H1 (cell line): ENCODE measurements at regions not wholly inside any gene's neighbourhood (a gene's known extent, or its start where the extent isn't known, plus 50 kb on each side); places are given as distances from the start of the nearest gene placed in this dataset.

ENCODE experiments used
- CTCF ChIA-PET: fragments of 300-600 bp; sonication (Branson Sonifier 250); formaldehyde crosslinking; loops from one replicate; lab custom pipeline; 2021; ENCODE audit not compliant: partially characterized antibody; lab: Charles Lee
- POLR2A ChIA-PET: fragments of 300-600 bp; sonication (Branson Sonifier 250); formaldehyde crosslinking; loops from one replicate; lab custom pipeline; 2021; ENCODE audit warnings: inconsistent platforms; ENCODE audit not compliant: partially characterized antibody; lab: Charles Lee
- DNase-seq, 2 experiments: peaks; one replicate each; pipeline versions ENCODE4 v3.0.0 to v3.0.0-alpha.2; 2010 to 2022; ENCODE audit warnings: low spot score in 2 of 2, low read depth in 1 of 2, mixed read lengths in 1 of 2
- FAIRE-seq: peaks from 2 replicates; lab custom pipeline; 2011; peaks lifted over from hg19 to GRCh38; lab: Jason Lieb, UNC
- H2AFZ ChIP-seq: 2 replicates; pipeline ENCODE4 v1.8.1; 2012; ENCODE audit warnings: low read length, inconsistent platforms
- H2AK5ac ChIP-seq: 2 replicates; pipeline ENCODE4 v1.6.1; 2013; ENCODE audit warnings: low read depth, low read length
- H2BK120ac ChIP-seq: replicated peaks from 2 replicates; pipeline ENCODE3; 2013; ENCODE audit warnings: low read depth, low read length, inconsistent platforms
- H2BK12ac ChIP-seq: 2 replicates; pipeline ENCODE4 v1.6.1; 2013; ENCODE audit warnings: low read depth, low read length
- H2BK15ac ChIP-seq: 2 replicates; pipeline ENCODE4 v1.6.1; 2013; ENCODE audit warnings: low read length
- H2BK20ac ChIP-seq: 2 replicates; pipeline ENCODE4 v1.6.1; 2013; ENCODE audit warnings: low read length
- H2BK5ac ChIP-seq: 2 replicates; pipeline ENCODE4 v1.6.1; 2013; ENCODE audit warnings: low read depth, low read length
- H3K14ac ChIP-seq: 2 replicates; pipeline ENCODE4 v1.6.1; 2013; ENCODE audit warnings: inconsistent platforms; ENCODE audit not compliant: insufficient read length
- H3K18ac ChIP-seq: 2 replicates; pipeline ENCODE4 v1.6.1; 2013; ENCODE audit warnings: low read length; ENCODE audit errors: extremely low read depth
- H3K23ac ChIP-seq: 2 replicates; pipeline ENCODE4 v1.6.1; 2013; ENCODE audit warnings: inconsistent platforms; ENCODE audit not compliant: insufficient read length
- H3K23me2 ChIP-seq: 2 replicates; pipeline ENCODE4 v1.6.1; 2013; ENCODE audit warnings: low read depth, low read length
- H3K27ac ChIP-seq: 2 replicates; pipeline ENCODE4 v1.6.1; 2011; ENCODE audit warnings: low read depth, low read length, inconsistent platforms
- H3K27me3 ChIP-seq, 4 experiments: replicated peaks in 1 of 4; 1 replicate in 1 of 4; 2 replicates in 3 of 4; pipeline versions ENCODE4 v1.6.1 to v1.8.1; 2011 to 2013; ENCODE audit warnings: low read length in 3 of 4, mild to moderate bottlenecking in 3 of 4, inconsistent platforms in 2 of 4, mixed read lengths in 2 of 4, moderate library complexity in 1 of 4; ENCODE audit not compliant: control insufficient read depth in 3 of 4, insufficient read depth in 3 of 4; ENCODE audit errors: extremely low read depth in 1 of 4
- H3K36me3 ChIP-seq, 4 experiments: 2 replicates each; pipeline versions ENCODE4 v1.6.1 to v1.8.1; 2011 to 2013; ENCODE audit warnings: mild to moderate bottlenecking in 4 of 4, low read length in 3 of 4, moderate library complexity in 2 of 4, control low read depth in 1 of 4, inconsistent platforms in 1 of 4; ENCODE audit not compliant: insufficient read depth in 4 of 4, control insufficient read depth in 2 of 4
- H3K4ac ChIP-seq: replicated peaks from 2 replicates; pipeline ENCODE3; 2013; ENCODE audit warnings: low read length, low read depth, mixed read lengths, inconsistent platforms; ENCODE audit not compliant: insufficient read length
- H3K4me1 ChIP-seq, 4 experiments: replicated peaks in 1 of 4; 1 replicate in 1 of 4; 2 replicates in 3 of 4; pipeline versions ENCODE4 v1.6.1 to v1.8.1; 2011 to 2013; ENCODE audit warnings: low read length in 3 of 4, inconsistent platforms in 2 of 4, mixed read lengths in 1 of 4; ENCODE audit not compliant: insufficient read depth in 4 of 4, control insufficient read depth in 3 of 4
- H3K4me2 ChIP-seq, 2 experiments: 2 replicates each; pipeline versions ENCODE4 v1.6.1 to v1.8.1; 2011 to 2013; ENCODE audit warnings: low read depth in 2 of 2, low read length in 2 of 2, control low read depth in 1 of 2, inconsistent platforms in 1 of 2, mild to moderate bottlenecking in 1 of 2; ENCODE audit not compliant: insufficient read depth in 1 of 2
- H3K4me3 ChIP-seq, 4 experiments: fragments of 200-600, 300-600 bp in 1 of 4; sonication (generic), shearing (Covaris generic), sonication (Bioruptor Twin) in 1 of 4; 2 replicates each; pipeline versions ENCODE4 v1.5.1 to v1.8.1; 2011 to 2016; ENCODE audit warnings: low read length in 4 of 4, low read depth in 3 of 4, control low read depth in 2 of 4, inconsistent platforms in 2 of 4, mild to moderate bottlenecking in 2 of 4, mixed read lengths in 1 of 4, moderate library complexity in 1 of 4; ENCODE audit not compliant: insufficient read depth in 2 of 4; ENCODE audit errors: extremely low read depth in 1 of 4
- H3K56ac ChIP-seq: replicated peaks from 2 replicates; pipeline ENCODE3; 2013; ENCODE audit warnings: low read depth, mild to moderate bottlenecking, mixed read lengths, low read length, inconsistent platforms; ENCODE audit not compliant: insufficient read length
- H3K79me1 ChIP-seq: 2 replicates; pipeline ENCODE4 v1.6.1; 2013; ENCODE audit warnings: low read depth, low read length, control low read depth
- H3K79me2 ChIP-seq, 2 experiments: 2 replicates each; pipeline versions ENCODE4 v1.6.1 to v1.8.1; 2012 to 2013; ENCODE audit warnings: low read length in 2 of 2, mild to moderate bottlenecking in 2 of 2, inconsistent platforms in 1 of 2; ENCODE audit not compliant: insufficient read depth in 2 of 2, control insufficient read depth in 1 of 2
- H3K9ac ChIP-seq, 4 experiments: replicated peaks in 1 of 4; 1 replicate in 1 of 4; 2 replicates in 3 of 4; pipeline versions ENCODE4 v1.6.1 to v1.8.1; 2011 to 2013; ENCODE audit warnings: low read depth in 3 of 4, low read length in 3 of 4, control low read depth in 2 of 4, mild to moderate bottlenecking in 2 of 4, moderate library complexity in 2 of 4, inconsistent platforms in 1 of 4; ENCODE audit errors: extremely low read depth in 1 of 4
- H3K9me3 ChIP-seq, 2 experiments: 2 replicates each; pipeline versions ENCODE4 v1.6.1 to v1.8.1; 2012 to 2013; ENCODE audit warnings: mild to moderate bottlenecking in 2 of 2, moderate library complexity in 2 of 2, control low read depth in 1 of 2, inconsistent platforms in 1 of 2, low read depth in 1 of 2, low read length in 1 of 2, mixed read lengths in 1 of 2; ENCODE audit not compliant: insufficient read depth in 2 of 2
- H4K20me1 ChIP-seq, 2 experiments: replicated peaks in 1 of 2; 2 replicates each; pipeline versions ENCODE3 to v1.8.1; 2011 to 2013; ENCODE audit warnings: inconsistent platforms in 2 of 2, low read length in 2 of 2, mild to moderate bottlenecking in 1 of 2; ENCODE audit not compliant: insufficient read depth in 2 of 2, control insufficient read depth in 1 of 2
- H4K5ac ChIP-seq: 2 replicates; pipeline ENCODE4 v1.6.1; 2013; ENCODE audit warnings: low read length, low read depth, mixed read lengths, inconsistent platforms; ENCODE audit not compliant: insufficient read length
- H4K8ac ChIP-seq: 2 replicates; pipeline ENCODE4 v1.8.0; 2013; ENCODE audit warnings: mild to moderate bottlenecking, moderate library complexity, low read length, inconsistent platforms; ENCODE audit not compliant: insufficient read depth; ENCODE audit errors: extremely low read depth
- H4K91ac ChIP-seq: replicated peaks from 2 replicates; pipeline ENCODE3; 2013; ENCODE audit warnings: low read length, mixed read lengths, inconsistent platforms; ENCODE audit not compliant: insufficient read length
- CHD7 ChIP-seq: fragments of 300-600 bp; sonication (generic); IDR thresholded peaks from 2 replicates; pipeline ENCODE4 v1.7.1; 2012; ENCODE audit warnings: low read length, moderate library complexity, mild to moderate bottlenecking, inconsistent platforms; ENCODE audit not compliant: insufficient replicate concordance
- WGBS, 2 experiments: shearing (Covaris generic) in 1 of 2; methylation state at CpG; one replicate each; pipeline versions ENCODE4 v1.1.6 to v1.1.7; 2013 to 2015; ENCODE audit warnings: low lambda C conversion rate in 2 of 2, mixed read lengths in 2 of 2, inconsistent platforms in 1 of 2, low coverage in 1 of 2, missing lambda C conversion rate in 1 of 2; ENCODE audit not compliant: insufficient replicate concordance in 2 of 2, insufficient coverage in 1 of 2, insufficient read length in 1 of 2; ENCODE audit errors: extremely low coverage in 1 of 2, missing lambda C conversion rate in 1 of 2; 5-methylcytosine and 5-hydroxymethylcytosine counted together

- Histone ChIP-seq H3K79me2 (no peaks in the 10 kb centered on the region), H2BK20ac (no peak overlapping the region), H3K4me2 (no peak overlapping the region), H4K5ac (no peak overlapping the region), H4K20me1 (no peaks in the 10 kb centered on the region), H3K27me3 (no peaks in the 10 kb centered on the region), H2BK120ac (no peak overlapping the region), H3K4me3 (no peak overlapping the region), H2AK5ac (no peak overlapping the region), H2AFZ (no peak overlapping the region), H3K27ac (no peak overlapping the region), H3K23me2 (no peaks in the 10 kb centered on the region), H3K9me3 (peaks cover 10 to 11% of the 10 kb centered on the region in 2 experiments; a peak in 3 of 4 replicates), H3K4me1 (no peaks in the 10 kb centered on the region), H4K8ac (no peak overlapping the region), H4K91ac (no peak overlapping the region), H3K18ac (no peak overlapping the region), H2BK15ac (no peak overlapping the region), H3K23ac (no peak overlapping the region), H3K14ac (no peak overlapping the region), H3K9ac (no peak overlapping the region), H3K79me1 (no peaks in the 10 kb centered on the region), H2BK12ac (no peak overlapping the region), H3K56ac (no peak overlapping the region), H2BK5ac (no peak overlapping the region), H3K4ac (no peak overlapping the region), H3K36me3 (no peaks in the 10 kb centered on the region)
- 54% methylated on average over 1 of the region's 1 CpG; no CpG with 5 or more reads in 1 of the 2 experiments for WGBS, 2 experiments
- ChIA-PET CTCF (interaction anchor here (0.8 kb wide), 1 partner anchor 21 kb away, joined by 3 read pairs; no protein-coding TSS in a partner anchor), POLR2A (no interaction called here)
- FAIRE-seq, result no peak
- no peak for DNase-seq
- no peak for TF ChIP-seq CHD7
Measured at GRCh38 chr12:58519839-58520238, 400.5 kb downstream of the LRIG3 start.
